SK-N-SH treated with all-trans-retinoic acid at 6 μM for 48 hours (cell line): ENCODE measurements at regions not wholly inside any gene's neighbourhood (a gene's known extent, or its start where the extent isn't known, plus 50 kb on each side); places are given as distances from the start of the nearest gene placed in this dataset.

ENCODE experiments used
- ESRRG ChIP-seq: fragments of 250-450 bp; sonication (Bioruptor Pico); IDR thresholded peaks from 2 replicates; pipeline ENCODE4 v1.6.1; 2021; ENCODE audit warnings: mild to moderate bottlenecking
- SNAI2 ChIP-seq: fragments of 250-450 bp; sonication (Bioruptor Pico); IDR thresholded peaks from 2 replicates; pipeline ENCODE4 v1.5.0; 2020; ENCODE audit warnings: mild to moderate bottlenecking, moderate library complexity
- TF ChIP-seq, protein P1 (sequence below): fragments of 250-450 bp; sonication (Bioruptor Pico); IDR thresholded peaks from 2 replicates; pipeline ENCODE4 v1.8.0; 2020; ENCODE audit warnings: mild to moderate bottlenecking, moderate library complexity, borderline replicate concordance

DNA sequence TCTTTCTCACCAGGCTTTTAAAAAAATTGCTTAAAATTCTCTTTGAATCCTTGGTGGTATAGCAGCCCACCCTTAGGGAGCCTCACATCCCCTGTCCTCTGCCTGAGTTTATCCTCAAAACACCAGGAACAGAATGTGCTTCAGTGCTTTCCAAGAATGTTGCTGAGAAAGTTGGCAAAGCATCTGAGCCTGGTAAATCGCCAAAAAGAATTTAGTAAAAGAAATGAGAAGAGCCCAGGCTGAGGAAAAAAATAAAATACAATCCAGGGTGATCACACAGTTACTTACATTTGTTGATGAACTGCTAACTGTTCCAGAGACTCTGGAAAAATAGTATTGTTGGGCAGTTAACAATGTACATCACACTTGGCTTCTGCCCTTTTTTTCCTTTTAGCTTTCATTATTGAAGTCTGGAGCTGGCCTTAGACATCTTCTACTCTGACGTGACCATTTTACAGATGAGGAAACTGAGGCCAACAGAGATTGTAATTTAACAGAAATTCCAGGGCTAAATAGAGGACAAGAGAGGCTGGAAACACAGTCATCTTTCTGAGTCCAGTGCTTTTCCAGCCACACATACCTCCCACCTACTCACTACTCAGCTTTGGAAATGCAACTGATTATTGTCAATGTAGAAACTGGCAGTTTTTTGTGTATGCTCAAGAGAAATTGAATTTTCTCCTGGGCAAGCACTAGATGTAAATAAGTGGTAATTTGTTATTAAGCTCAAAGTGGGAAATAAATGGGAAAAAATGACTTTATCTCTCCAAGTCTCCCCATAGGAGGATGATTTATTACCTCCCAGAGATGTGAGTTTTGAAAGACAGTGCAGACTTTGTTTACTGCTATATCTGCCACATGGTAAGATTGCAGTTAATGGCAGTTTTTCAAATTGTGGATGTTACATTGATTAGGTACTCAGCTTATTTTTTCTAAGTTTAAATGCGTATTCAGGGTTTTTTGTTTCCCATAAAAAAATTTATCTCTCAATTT lies 86.7 kb upstream of the ALDH1A1 start:
- TF ChIP-seq ESRRG (CRISPR knock-in tag) (no peak), SNAI2 (CRISPR knock-in tag) (no peak)
- TF ChIP-seq, protein P1, sequence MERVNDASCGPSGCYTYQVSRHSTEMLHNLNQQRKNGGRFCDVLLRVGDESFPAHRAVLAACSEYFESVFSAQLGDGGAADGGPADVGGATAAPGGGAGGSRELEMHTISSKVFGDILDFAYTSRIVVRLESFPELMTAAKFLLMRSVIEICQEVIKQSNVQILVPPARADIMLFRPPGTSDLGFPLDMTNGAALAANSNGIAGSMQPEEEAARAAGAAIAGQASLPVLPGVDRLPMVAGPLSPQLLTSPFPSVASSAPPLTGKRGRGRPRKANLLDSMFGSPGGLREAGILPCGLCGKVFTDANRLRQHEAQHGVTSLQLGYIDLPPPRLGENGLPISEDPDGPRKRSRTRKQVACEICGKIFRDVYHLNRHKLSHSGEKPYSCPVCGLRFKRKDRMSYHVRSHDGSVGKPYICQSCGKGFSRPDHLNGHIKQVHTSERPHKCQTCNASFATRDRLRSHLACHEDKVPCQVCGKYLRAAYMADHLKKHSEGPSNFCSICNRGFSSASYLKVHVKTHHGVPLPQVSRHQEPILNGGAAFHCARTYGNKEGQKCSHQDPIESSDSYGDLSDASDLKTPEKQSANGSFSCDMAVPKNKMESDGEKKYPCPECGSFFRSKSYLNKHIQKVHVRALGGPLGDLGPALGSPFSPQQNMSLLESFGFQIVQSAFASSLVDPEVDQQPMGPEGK (CRISPR knock-in tag) = no peak
